NK-92 treated with Interleukin-12 subunit alpha and Interleukin-12 subunit beta, amount 100 ng/mL, for 24 hours (cell line): ENCODE measurements at regions not wholly inside any gene's neighbourhood (a gene's known extent, or its start where the extent isn't known, plus 50 kb on each side); places are given as distances from the start of the nearest gene placed in this dataset.

Experiments
- DNase-seq: peaks from one replicate; lab custom pipeline; 2025; lab: John Stamatoyannopoulos, UW

DNA sequence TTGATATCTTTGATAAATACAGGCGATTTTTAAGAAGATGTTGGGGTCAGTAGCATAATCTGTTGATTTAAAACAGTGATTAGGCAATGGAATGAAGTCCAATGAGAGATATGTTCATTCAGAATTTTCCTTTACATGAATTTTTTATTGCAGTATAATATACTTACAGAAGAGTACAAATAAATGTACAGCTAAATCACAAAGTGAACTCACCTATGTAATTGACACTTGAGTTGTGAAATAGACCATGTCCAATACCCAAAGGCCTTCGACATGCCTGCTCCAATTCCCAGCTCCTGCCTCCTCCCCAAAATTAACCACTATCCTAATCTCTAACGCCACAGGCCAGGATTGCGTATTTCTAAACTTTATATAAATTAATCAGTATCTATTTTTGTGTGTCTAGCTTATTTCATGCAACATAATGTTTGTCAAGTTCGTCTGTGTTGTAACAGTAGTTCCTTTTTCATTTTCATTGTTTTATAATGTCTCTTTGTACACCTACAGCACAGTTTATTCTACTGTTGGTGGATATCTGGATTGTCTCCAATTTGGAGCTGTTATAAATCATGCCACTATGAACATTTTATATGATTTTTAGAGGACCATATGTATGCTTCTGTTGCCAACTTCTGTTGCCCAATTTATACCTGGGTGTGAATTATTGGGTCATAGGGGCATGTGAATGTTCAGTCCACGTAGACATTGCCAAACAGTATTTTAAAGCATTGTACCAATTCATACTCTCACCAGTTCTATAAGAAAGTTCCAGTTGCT, 208.3 kb downstream of the TLE1 start:
- DNase-seq: no peak

DNA sequence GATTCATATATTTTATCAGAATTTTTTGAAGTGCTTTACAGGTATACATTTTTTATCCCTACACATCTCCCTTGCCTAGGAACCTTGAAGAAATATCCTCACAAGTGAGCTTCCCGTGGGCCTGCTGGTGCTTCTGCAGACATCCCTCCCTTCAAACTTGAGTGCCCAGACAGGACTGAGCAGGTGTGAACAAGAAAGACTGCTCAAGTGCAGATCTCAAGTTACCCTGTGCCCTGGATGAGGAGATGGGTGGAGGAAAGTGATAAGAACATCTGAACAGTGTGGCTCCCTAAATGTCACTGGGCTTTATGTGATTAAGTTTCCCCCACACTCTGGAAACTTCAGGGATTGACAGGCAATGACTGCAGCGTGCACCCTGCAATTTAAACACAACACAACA, 209.8 kb downstream of the TLE1 start:
- no peak for DNase-seq

DNA sequence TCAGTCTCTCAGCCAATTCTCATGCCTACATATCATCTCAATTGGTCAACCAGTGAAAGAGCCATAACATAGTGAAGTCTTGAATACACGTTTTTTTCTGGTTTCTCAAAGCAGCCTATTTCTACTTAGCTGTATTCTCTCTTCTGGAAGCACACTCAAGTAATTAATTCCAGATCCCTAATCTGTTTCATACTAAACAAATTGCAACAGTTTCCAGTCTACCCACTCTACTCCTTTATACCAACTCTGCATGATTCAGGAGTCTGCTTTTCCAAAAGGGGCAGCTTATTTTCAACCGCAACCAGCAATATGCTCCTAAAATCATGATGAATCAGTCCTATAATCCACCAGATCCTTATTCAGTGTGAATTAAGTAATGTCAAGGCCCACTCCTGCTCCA, 211.7 kb downstream of the TLE1 start:
- no peak for DNase-seq

DNA sequence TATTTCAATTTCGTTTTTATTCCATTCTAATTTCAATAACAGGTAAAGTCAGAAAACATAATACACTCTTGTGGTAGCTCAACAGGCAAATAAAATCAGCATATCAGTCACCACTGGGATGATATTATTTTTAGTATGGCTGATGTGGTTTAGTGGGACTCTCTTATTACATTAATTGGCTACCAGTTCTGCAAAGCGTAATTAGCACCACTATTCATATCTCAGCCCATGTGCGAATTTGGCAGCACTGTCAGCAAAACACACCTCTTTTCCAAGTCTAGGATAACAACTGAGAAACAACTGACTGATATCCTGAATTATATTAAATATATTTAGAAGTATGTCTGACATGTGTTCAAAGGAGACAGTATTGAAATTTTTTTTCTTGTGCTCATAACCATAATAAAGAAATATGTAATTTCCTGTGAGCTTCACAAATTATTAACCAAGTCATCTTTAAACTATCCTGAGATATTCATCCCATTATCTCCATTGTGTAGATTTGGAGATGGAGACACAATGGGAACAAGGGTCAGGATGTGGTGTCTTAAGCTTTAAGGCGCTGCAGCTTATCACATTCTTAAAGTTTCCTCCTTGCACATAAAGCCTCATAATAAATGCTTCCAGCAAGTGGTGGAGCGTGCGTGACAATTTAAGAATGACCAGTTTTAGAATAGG, 212.4 kb downstream of the TLE1 start:
- DNase-seq: no peak

DNA sequence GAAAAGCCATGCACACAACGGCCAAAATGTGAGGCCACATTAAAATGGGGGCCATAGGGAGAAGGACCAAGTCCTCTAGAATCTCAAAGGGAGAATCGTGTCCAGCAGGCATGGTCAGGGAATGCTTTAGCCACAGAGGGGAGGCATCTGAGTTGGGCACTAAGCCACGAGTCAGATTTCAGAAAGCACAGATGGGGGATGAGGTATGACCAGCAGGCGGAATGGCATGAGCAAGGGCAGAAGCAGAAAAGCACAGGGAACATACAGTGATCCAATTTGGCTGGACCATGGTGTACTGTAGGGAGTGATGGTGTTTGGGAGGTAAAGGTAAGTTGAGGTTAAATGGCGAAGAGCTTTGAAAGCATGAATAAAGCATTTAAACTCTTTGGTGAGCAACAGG, 214.6 kb downstream of the TLE1 start:
- DNase-seq: no peak

DNA sequence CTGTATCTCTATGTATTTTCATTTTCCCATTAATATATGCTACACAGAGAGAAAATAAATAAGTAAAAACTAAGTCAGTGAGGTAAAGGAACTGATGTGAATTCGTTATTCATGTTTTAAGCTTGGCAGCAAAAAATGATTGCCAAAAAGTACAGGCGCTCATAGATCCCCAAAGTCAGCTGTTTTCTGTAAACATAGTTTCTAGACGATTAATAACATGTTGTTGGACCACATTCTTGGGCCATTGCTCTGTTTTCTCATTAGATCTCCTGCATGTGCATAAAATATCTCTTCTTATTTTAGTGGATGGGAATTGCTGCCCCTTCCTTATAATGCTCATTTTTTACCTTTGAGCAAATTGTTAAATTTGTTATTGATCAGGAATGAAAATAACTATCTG, 215.2 kb downstream of the TLE1 start:
- DNase-seq: no peak

DNA sequence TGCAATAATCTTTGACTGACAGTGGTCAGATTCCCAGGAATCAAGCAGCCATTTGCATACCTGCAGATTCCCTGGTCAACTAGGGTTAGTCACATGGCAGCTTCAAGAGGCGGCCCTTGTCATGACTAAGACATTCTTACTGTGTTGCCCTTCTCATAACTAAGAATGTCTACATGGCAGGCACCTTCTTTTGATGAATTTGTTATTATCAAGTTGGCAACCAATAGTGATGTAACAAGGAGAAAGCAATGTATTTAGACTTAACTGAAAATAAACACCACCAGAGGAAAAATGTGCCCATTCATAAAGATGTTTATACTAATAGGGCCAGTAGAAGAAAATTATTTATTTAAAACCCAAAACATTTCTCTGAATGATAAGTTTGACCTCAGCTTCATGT, 215.6 kb downstream of the TLE1 start:
- DNase-seq: no peak

DNA sequence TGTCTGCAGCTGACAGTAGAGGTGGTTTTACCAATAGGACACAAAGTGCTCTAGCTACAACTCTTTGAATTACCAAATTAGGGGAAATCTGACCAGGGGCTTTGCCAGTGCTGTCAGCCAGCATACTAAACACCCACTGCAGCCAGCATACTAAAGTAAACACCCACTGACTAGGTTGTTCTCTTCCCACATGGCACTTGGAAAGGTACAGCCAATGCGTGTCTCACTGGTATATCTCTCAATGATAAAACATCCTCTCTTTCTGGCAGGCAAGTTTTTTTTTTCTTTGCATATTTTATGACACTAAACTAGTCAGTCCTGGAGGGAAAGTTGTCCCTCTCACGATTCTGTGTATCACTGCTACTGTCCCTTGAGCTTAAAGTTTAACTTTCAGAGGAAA, 216.1 kb downstream of the TLE1 start:
- no peak for DNase-seq

DNA sequence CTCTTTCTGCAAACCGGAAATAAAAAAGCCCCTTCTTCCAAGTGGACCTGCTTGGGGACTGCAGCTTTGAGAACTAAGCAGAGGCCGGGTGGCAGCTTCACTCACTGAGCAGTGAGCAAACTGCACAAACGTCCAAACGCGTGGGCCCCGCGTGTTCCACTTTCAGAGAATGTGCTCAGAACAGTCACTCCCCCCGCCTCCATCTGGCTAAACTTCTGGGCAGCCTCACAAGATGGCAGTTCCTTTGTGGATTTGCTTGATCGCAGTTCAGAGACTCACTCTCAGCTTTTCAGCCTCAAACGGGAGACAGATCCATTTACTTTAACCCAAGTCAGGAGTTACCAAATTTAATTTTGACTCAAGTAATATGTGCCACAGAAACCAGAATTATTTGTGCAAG, 216.6 kb downstream of the TLE1 start:
- DNase-seq: no peak

DNA sequence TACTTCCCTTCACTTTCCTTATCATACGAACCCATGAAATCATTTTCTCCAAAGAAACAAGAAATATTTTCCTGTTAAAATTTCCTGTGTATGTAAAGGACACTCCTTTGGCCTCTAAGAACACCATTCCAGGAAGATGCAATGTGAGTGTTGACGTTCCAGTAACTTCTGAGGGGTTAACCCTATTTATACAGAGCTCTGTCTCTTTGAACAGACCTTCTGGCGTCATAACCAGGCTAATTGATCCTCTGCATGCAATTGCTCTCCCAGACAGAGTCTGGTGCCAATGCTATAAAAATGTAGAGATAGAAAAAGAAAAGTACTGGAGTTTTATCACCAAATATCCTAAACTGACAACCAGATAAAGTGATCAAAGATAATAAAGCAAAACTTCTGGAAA, 218.5 kb downstream of the TLE1 start:
- no peak for DNase-seq

DNA sequence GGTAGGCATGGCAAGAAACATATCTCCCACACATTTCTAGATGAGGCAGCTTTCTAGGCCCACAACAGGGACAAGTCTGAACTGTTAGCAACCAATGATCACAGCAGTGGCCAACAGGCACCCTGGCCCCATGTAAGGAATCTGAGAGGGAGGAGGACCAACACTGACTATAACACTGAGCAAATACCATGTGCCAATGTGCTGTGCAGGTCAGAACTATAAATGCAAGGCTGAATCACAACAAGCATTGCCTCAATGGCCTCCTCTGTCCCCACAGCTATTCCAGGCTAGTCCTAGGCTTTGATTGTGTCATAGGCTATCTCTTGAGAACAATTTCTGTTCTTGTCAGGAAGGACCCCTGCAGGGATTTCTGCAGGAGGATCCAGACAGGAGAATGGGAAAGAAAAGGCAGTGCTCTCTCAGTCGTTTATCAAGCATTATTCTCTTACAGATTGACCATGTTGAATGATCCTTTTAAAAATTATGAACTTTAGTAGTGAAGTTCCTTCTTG, 221.2 kb downstream of the TLE1 start:
- DNase-seq: no peak

DNA sequence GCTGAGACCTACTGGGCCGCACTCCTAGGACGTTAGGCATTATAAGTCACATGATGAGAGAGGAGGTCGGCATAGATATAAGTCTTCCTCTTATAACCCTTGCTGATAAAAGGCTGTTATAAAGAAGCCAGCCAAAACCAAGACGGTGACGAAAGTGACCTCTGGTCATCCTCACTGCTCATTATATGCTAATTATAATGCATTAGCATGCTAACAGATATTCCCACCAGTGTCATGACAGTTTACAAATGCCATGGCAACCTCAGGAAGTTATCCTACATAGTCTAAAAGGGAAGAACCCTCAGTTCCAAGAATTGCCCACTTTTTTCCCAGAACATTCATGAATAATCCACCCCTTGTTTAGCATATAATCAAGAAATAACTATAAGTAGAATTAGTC, 222.4 kb downstream of the TLE1 start:
- DNase-seq: no peak

DNA sequence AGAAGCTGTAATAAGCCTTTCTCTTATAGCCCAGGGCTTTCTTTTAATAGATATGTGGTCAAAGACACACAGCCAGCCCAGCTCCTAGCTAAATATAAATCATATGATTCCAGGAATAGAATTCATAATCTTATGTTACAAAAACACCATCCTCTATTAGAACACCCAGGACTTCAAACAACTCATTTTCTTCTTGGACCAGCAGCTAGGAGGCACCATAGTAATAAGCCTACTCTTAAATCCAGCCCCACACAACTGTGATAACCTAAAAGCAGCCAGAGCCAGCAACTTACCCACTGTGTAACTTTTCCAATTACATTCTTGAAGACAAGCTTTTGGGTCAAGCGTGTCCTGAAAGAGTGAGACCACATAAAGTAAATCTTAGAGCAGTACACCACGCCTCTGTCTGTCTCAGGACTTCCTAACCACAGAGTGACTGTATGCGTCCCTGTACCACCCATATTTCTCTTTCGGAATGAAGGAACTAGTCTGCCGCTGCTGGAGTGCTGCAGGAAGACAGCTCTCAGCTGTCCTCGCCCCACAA, 223.8 kb downstream of the TLE1 start:
- no peak for DNase-seq

DNA sequence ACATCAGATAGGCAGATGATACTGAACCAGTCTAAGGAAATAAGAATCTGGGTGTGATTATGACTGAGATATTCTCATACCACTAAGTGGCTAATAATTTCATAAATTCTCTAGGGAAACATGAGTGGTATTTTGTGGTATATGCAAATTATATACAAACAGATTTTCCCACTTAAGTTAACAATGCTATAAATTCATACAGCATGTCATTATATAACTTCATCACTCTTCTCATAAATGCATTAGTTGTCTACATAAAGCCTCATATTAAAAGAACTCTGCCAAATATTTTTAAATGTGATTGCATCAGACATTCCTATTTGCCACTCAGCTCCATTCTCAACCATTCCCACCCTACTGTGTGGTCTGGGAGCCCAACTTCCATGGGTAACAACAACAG, 226.5 kb downstream of the TLE1 start:
- DNase-seq: no peak

DNA sequence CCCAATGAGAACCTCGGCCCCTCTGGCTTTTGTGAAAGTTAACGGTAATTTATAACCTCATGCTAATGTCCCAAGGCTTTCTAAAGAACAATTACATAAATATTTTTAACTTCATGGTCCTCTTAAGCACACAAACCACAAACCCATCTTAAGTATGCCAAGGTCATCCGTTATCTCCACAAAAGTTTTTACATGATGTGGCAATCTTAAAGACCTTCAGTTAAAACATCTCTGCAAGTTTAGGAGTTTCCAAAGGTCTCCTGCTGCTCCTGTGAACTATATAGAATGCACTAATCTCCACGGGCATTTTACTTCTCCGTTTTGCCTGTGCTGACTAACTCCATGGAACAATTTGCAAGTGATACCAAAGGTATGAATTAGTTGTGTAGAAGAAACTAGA, 228.2 kb downstream of the TLE1 start:
- no peak for DNase-seq

DNA sequence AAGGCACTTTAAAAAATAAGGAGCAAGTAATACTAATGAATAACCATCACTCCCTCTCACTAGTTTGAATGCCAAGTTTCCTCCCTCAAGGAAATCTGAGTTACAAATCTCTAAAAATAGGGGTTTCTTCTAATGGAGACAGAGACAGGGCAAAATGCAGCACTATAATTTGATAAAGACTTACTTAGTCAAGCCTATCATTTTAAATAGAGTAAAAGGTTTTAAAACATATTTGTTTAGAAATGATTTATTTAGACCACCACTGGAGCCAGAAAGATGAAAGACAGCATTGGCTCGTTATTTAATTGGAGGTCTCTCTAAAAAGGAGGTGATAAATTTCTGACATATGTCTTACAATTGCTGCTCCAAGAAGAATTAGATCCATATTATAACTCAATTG, 228.7 kb downstream of the TLE1 start:
- DNase-seq: no peak

DNA sequence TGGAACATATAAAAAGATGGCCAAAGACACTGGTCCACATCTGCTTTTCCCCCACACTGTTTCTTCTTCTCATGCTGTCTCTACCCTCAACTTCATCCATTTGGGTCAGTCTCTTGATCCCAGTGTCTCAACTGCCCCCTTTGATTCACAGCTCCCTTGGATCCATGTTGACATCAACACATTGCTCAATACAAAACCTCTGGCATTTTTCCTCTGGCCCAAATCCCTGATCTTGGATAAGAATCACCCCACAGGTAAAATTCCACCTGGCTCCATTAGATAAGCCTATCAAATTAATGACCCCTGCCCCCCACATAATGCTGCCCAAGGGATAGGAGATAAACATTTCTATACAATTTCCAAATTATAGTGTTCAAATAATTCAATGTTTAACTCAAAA, 229.8 kb downstream of the TLE1 start:
- DNase-seq: no peak

DNA sequence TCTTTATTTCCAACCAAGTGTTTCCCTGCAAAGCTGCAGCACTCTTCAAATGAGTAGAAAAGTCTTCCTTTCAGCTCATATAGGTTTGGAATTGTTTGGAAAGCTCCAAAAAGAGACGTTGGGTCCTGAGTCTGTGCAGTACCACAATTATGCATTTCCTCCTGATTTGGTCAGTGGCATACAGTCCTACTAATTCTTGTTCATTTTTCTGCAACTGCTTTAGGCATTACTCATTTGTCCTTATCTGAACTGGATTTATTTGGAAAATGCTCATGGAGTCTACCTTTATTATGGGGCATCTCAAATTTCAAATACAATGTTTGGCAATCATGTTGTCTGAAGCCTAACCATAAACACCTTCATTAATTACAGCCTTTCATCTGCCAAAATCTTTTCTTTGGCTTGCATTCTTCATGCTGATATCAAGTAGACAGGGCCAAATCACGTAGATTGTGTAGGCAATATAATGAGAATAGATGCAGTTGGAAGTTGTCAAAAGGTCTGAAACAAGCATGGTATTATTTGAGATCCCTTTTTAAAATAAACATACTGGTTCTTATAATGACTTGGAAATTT, 232.8 kb downstream of the TLE1 start:
- no peak for DNase-seq

DNA sequence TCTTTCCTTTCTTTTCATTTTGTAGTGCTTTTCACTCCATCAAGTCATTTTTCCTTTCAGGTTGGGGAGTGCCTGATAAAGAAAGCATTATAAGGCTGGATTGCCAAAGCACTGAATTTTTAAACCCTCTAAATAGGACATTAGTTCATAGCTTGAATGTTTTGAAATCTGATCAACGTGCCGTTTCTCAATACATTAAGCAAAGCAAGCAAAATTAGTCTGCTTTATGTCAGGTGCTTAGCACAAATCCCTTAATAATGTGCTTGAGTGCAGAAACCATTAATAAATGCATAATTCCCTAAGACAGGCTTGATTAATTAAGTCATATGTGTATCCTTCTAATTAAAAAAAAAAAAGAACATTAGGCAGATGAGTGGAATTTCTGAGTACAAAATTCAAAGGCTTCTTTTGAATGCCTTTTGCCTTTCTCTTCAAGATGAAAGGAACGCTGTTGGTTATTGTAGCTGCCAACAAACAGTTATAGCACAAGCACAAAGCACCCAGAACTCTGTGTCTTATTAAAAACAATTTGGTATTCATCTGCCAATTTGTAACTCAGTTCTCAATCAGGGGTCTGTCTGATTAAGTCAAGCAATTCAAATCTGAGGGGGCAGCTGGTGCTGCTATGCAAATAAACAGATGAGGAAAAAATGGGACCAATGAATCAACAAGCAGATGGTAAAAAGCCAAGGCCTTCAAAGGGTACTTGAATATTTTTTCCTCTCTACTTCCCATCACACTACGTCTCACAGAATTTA, 233.7 kb downstream of the TLE1 start:
- DNase-seq: no peak

DNA sequence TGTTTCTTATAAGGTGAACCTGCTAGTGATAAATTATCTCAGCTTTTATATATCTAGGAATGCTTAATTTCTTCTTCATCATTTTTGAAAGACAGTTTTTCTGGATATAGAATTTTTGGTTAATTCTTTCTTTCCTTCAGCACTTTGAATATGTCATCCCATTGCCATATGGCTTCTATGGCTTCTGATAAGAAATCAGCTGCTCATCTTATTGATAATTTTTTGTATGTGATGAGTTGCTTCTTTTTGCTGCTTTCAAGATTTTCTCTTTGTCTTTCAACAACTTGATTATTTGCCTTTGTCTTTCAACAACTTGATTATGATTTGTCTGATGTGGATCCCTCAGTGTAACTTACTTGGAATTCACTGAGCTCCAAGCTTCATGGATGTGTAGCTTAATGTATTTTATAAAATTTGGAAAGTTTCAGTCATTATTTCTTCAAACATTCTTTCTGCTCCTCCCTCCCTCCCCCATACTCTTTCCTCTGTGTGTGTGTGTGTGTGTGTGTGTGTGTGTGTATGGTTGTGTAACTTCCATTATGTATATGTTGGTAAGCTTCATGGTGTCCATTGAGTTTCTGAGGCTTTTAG, 243.9 kb downstream of the TLE1 start:
- no peak for DNase-seq

DNA sequence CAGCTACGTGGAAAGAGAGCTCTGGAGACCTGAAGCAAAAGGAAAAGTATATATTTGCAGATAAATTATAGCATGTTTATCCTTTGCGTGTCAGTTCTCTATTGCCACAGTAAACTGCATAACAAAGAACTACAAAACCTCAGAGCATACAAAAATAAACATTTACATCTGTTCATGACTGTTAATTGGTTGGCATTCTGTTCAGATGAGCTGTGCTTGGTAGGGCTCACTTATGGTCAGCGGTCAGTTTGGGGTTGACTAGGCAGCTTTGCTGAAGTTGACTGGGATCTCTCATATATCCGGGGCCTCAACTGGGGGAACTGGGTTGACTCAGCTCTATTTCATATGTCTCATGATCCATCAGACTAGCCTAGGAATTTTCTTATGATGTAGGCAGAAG, 257.7 kb downstream of the TLE1 start:
- no peak for DNase-seq

DNA sequence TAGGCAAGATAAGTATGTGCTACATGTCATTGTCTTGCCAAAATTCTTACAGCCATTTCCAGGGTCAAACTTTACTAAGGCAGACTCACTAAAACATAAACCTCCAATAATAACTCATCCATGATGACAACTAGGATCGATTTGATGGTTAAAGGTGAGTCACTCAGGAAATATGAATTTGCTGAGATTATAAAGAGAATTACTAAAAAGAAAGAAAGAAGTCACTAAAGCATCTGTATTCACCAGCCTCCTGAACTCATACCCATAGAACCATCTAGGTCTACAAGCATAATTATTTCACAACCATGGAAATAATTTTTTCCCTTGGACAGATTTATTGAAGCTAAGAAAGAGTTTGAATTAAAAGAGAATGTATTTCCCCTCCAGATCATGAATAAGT, 258.6 kb downstream of the TLE1 start:
- no peak for DNase-seq
